ENCODE measurements at regions not wholly inside any gene's neighbourhood (a gene's known extent, or its start where the extent isn't known, plus 50 kb on each side); places are given as distances from the start of the nearest gene placed in this dataset.

DNA sequence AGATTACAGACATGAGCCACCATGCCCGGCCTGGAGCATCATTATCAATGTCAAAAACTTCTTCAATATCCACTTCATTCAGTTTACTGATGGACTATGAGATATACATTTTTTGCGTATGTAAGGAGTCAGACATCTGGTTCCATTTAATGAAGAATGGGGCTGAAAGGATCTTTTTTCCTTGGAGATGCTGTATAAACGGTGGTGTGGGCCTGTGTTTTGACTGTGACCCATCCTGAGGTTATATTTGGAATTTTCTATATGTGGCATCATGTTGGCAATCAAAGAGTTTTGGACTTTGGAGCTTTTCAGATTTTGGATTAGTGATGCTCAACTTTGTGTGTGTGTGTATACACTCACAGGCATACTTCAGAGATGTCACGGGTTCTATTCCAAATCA lies 85.7 kb upstream of the FBXL17 start:
- TF ChIP-seq, protein P1, sequence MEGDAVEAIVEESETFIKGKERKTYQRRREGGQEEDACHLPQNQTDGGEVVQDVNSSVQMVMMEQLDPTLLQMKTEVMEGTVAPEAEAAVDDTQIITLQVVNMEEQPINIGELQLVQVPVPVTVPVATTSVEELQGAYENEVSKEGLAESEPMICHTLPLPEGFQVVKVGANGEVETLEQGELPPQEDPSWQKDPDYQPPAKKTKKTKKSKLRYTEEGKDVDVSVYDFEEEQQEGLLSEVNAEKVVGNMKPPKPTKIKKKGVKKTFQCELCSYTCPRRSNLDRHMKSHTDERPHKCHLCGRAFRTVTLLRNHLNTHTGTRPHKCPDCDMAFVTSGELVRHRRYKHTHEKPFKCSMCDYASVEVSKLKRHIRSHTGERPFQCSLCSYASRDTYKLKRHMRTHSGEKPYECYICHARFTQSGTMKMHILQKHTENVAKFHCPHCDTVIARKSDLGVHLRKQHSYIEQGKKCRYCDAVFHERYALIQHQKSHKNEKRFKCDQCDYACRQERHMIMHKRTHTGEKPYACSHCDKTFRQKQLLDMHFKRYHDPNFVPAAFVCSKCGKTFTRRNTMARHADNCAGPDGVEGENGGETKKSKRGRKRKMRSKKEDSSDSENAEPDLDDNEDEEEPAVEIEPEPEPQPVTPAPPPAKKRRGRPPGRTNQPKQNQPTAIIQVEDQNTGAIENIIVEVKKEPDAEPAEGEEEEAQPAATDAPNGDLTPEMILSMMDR (conservative IDR thresholded peaks at IDR 0.05 in 1 of 2, IDR thresholded peaks at IDR 0.05 in 1 of 2; ENCODE audit: low read depth in 1 of 2, low read length in 2 of 2), result no peak
- TF ChIP-seq EZH2 (IDR thresholded peaks at IDR 0.05; ENCODE audit: low read length, missing control alignments), result no peak

All from fibroblast of lung (primary cell).